Pancreas (tissue), 10 donors: ENCODE measurements at regions not wholly inside any gene's neighbourhood (a gene's known extent, or its start where the extent isn't known, plus 50 kb on each side); places are given as distances from the start of the nearest gene placed in this dataset.

Source experiments
- ATAC-seq, 4 donors: fragments of 200-7000 bp; cut with Tn5 transposase; one replicate each; pipeline versions ENCODE4 v1.8.0 to v1.9.1; 2020; ENCODE audit warnings: mild to moderate bottlenecking in 4 of 4, moderate library complexity in 4 of 4
- DNase-seq, 6 donors: peaks; one replicate each; pipeline ENCODE4 v3.0.0-alpha.2; 2020
- FAIRE-seq: peaks from 2 replicates; lab custom pipeline; 2012; peaks lifted over from hg19 to GRCh38; lab: Jason Lieb, UNC
- H3K27ac ChIP-seq, 4 donors: fragments of 200-600 bp; sonication (generic); 1 replicate in 3 of 4; 2 replicates in 1 of 4; pipeline versions ENCODE4 v1.5.0 to v1.8.0; 2020
- H3K27me3 ChIP-seq, 4 donors: fragments of 200-600 bp; one replicate each; pipeline ENCODE4 v1.8.0; 2021
- H3K36me3 ChIP-seq, 3 donors: fragments of 200-600 bp; sonication (generic) in 1 of 3; one replicate each; pipeline versions ENCODE4 v1.5.0 to v1.8.0; 2020 to 2021
- H3K4me1 ChIP-seq, 3 donors: fragments of 200-600 bp; one replicate each; pipeline ENCODE4 v1.8.0; 2021
- H3K4me3 ChIP-seq, 4 donors: fragments of 200-600 bp; sonication (generic) in 2 of 4; one replicate each; pipeline versions ENCODE4 v1.5.0 to v1.8.0; 2020 to 2021
- H3K9me3 ChIP-seq, 4 donors: fragments of 200-600 bp; one replicate each; pipeline ENCODE4 v1.8.0; 2021
- WGBS, 2 donors: extraction: QIAGEN DNeasy Blood & Tissue Kit; methylation state at CpG; one replicate each; pipeline ENCODE4 v1.1.7; 2013; 5-methylcytosine and 5-hydroxymethylcytosine counted together
- intact Hi-C, 3 donors: fragments of 100-400 bp; cut with DNase I; formaldehyde crosslinking; loops; one replicate each; pipeline versions ENCODE4 v1.11.1 to v1.14.2; 2022
- TF ChIP-seq, protein P1 (sequence below), 4 donors: fragments of 200-600 bp; sonication (generic) in 3 of 4; IDR thresholded peaks; one replicate each; pipeline versions ENCODE4 v1.5.0 to v1.8.0; 2021; ENCODE audit warnings: antibody characterized with exemption in 4 of 4
- donor health status: healthy with polysubstance abuse.
- donor health status: DM: no; HTN: no; CAD: no; lungs with moderate emphysema.
- donor health status: DM: no; HTN: no; CAD: no.
- donor health status: control.
- donor health status: control.
- donor health status: Bipolar disorder and iron deficiency.
- donor health status: DM: yes; HTN: yes; CAD: no.
- donor health status: DM: no; HTN: no; CAD: no.
- donor health status: DM: no; HTN: no; CAD: no.
- donor health status: DM: yes; HTN: yes; CAD: no.

DNA sequence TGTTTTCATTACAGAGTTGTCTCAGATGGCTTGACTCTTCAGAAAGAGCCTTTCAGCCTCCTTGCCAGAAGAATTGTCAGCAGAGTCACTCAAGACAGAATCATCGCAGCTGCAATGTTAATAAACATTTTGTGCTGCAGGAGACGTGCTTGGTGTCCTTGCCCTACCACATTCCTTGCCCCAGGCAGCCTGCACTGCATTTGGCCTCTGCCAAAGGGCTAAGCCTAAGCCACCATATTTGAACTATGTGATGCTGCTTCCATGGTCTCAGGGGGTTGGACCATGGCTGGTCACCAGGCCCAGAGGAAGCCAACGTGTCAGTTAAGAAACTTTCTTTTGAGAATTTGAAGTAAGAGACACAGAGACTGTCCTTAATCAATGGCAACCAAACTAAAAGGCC lies 145.4 kb downstream of the ACTL7B start:
- DNase-seq = no peak
- FAIRE-seq = no peak
- Histone ChIP-seq H3K4me3 (no peak overlapping the region), H3K27me3 (no peaks in the 10 kb centered on the region), H3K36me3 (no peaks in the 10 kb centered on the region), H3K27ac (no peak overlapping the region), H3K4me1 (no peaks in the 10 kb centered on the region), H3K9me3 (no peaks in the 10 kb centered on the region)
- no peak for ATAC-seq
- TF ChIP-seq, protein P1, sequence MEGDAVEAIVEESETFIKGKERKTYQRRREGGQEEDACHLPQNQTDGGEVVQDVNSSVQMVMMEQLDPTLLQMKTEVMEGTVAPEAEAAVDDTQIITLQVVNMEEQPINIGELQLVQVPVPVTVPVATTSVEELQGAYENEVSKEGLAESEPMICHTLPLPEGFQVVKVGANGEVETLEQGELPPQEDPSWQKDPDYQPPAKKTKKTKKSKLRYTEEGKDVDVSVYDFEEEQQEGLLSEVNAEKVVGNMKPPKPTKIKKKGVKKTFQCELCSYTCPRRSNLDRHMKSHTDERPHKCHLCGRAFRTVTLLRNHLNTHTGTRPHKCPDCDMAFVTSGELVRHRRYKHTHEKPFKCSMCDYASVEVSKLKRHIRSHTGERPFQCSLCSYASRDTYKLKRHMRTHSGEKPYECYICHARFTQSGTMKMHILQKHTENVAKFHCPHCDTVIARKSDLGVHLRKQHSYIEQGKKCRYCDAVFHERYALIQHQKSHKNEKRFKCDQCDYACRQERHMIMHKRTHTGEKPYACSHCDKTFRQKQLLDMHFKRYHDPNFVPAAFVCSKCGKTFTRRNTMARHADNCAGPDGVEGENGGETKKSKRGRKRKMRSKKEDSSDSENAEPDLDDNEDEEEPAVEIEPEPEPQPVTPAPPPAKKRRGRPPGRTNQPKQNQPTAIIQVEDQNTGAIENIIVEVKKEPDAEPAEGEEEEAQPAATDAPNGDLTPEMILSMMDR (IDR thresholded peaks at IDR 0.05) = no peak
- 44 to 52% methylated on average over 3 of the region's 3 CpGs for WGBS, 2 donors
- intact Hi-C loops = no loop called here

DNA sequence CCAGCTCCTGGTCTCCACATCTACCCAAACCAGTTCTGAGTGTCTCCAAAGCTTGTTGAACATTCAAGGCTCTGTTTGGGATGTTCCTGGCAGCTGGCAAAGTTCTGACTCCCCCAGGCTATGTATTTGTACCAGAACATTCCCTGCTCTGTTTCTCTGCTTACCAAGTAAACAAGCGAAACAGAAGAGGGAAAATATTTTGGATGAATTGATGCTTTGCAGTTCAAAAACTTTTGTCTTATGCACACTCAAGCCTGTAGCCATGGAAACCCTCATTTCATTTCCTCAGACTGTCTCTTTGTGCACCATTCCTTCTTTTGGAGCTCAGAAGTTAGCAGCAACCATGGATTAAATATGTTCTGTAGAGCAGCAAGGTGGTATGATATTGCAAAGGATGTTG lies 145.8 kb downstream of the ACTL7B start:
- TF ChIP-seq, protein P1 (IDR thresholded peaks at IDR 0.05) = no peak
- Histone ChIP-seq H3K27ac (no peak overlapping the region), H3K9me3 (no peaks in the 10 kb centered on the region), H3K4me1 (no peaks in the 10 kb centered on the region), H3K4me3 (no peak overlapping the region), H3K27me3 (no peaks in the 10 kb centered on the region), H3K36me3 (no peaks in the 10 kb centered on the region)
- intact Hi-C loops = no loop called here
- no peak for FAIRE-seq
- no peak for DNase-seq
- WGBS, 2 donors = 66 to 77% methylated on average over 1 of the region's 1 CpG
- no peak for ATAC-seq

DNA sequence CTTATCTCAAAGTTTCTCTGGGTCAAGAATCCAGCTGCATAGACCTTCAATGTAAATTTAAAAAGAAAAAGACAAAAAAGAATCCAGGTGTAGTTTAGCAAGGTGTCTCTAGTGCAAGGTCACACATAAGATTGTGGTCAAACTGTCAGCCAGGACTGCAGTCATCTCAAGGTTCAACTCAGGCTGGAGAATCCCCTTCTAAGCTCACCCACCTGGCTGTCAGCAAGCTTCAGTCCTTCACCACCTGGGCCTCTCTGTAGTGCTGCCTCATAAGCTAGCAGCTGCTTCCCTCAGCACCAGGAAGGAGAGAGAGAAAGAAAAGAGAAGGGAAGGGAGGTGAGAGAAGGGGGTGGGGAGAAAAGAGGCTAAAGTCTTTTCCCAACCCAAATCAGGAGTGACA lies 146.7 kb downstream of the ACTL7B start:
- no peaks in the 10 kb centered on the region for H3K4me1 ChIP-seq
- DNase-seq (no peak), FAIRE-seq (no peak), ATAC-seq (no peak)
- H3K4me3 ChIP-seq = no peak overlapping the region
- no peak overlapping the region for H3K27ac ChIP-seq
- no peaks in the 10 kb centered on the region for H3K36me3 ChIP-seq
- H3K27me3 ChIP-seq = no peaks in the 10 kb centered on the region
- TF ChIP-seq, protein P1 (IDR thresholded peaks at IDR 0.05) = no peak
- intact Hi-C loops = no loop called here
- H3K9me3 ChIP-seq = no peaks in the 10 kb centered on the region

DNA sequence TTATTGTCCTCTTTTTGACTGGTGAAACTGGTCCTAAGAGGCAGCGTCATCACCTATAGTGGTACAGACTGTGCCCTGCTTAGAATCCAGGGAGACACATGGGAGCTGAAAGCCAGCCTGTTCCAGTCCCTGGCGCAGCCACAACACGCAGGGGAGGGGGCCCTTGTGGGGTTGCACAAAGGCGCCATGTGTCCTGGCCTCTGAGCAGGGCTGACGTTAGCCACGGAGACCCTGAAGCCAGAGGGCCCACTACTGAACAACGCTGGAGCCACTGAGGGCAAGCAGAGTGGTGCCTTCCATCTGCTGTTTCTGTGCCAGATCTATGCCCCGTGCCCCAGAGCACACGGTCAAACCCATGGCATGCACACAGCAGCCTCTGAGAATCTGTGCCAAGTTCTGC lies 147.3 kb downstream of the ACTL7B start:
- Histone ChIP-seq H3K36me3 (no peaks in the 10 kb centered on the region), H3K9me3 (no peaks in the 10 kb centered on the region), H3K27ac (no peak overlapping the region), H3K27me3 (no peaks in the 10 kb centered on the region), H3K4me1 (no peaks in the 10 kb centered on the region), H3K4me3 (no peak overlapping the region)
- DNase-seq = no peak
- intact Hi-C loops = no loop called here
- no peak for ATAC-seq
- 67 to 77% methylated on average over 9 of the region's 9 CpGs for WGBS, 2 donors
- no peak for FAIRE-seq
- TF ChIP-seq, protein P1 (IDR thresholded peaks at IDR 0.05) = no peak

DNA sequence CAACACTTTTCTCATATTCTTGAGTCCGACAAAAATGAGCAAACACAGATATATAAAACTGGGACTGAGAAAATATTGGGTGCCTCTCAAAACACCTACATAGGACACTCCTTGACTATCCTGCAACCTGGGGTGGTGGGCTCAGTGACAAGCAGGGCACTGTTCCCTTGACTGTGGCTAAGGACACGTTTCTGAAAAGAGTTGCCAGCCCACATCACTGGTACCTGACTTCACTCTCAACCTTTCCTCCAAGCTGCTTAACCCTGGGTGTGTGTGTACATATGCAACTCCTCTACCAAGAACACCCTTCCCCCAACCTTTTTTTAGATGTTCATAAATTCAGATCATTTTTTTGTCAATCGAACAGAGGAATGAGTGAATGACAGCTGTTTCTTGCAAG lies 148.7 kb downstream of the ACTL7B start:
- intact Hi-C loops = no loop called here
- Histone ChIP-seq H3K4me3 (no peak overlapping the region), H3K36me3 (no peaks in the 10 kb centered on the region), H3K9me3 (no peaks in the 10 kb centered on the region), H3K27me3 (no peaks in the 10 kb centered on the region), H3K4me1 (no peaks in the 10 kb centered on the region), H3K27ac (no peak overlapping the region)
- DNase-seq (no peak), ATAC-seq (no peak), FAIRE-seq (no peak)
- WGBS, 2 donors = 53 to 62% methylated on average over 3 of the region's 3 CpGs
- TF ChIP-seq, protein P1 (IDR thresholded peaks at IDR 0.05) = no peak
